Neural cell (in vitro differentiated cells): ENCODE measurements at regions not wholly inside any gene's neighbourhood (a gene's known extent, or its start where the extent isn't known, plus 50 kb on each side); places are given as distances from the start of the nearest gene placed in this dataset.

ENCODE experiments used
- H2AFZ ChIP-seq: fragments of 200-600, 300-800 bp; sonication (generic), shearing (Covaris generic); 2 replicates; pipeline ENCODE4 v1.6.0; 2014; ENCODE audit warnings: low read depth, mild to moderate bottlenecking, antibody characterized with exemption, low read length, moderate library complexity
- H3F3A ChIP-seq: fragments of 200-600 bp; shearing (Covaris generic); 2 replicates; pipeline ENCODE4 v1.6.1; 2016; ENCODE audit warnings: mild to moderate bottlenecking, moderate library complexity, mixed read lengths, antibody characterized with exemption, low read length; ENCODE audit not compliant: insufficient read depth, poor library complexity, severe bottlenecking
- H3K27ac ChIP-seq: fragments of 200-600, 300-800 bp; sonication (generic), shearing (Covaris generic); 2 replicates; pipeline ENCODE4 v1.5.1; 2014; ENCODE audit warnings: mild to moderate bottlenecking, low read length, moderate library complexity
- H3K27me3 ChIP-seq: fragments of 300-800, 200-600 bp; sonication (generic), shearing (Covaris generic); 2 replicates; pipeline ENCODE4 v1.6.0; 2014; ENCODE audit warnings: mild to moderate bottlenecking, low read depth, low read length, moderate library complexity; ENCODE audit not compliant: insufficient read depth
- H3K36me3 ChIP-seq: fragments of 300-800, 200-600 bp; sonication (generic), shearing (Covaris generic); 2 replicates; pipeline ENCODE4 v1.5.1; 2014; ENCODE audit warnings: mild to moderate bottlenecking, antibody characterized with exemption, low read length, moderate library complexity; ENCODE audit not compliant: insufficient read depth
- H3K4me2 ChIP-seq: fragments of 300-800, 200-600 bp; sonication (generic), shearing (Covaris generic); 2 replicates; pipeline ENCODE4 v1.6.0; 2014; ENCODE audit warnings: mild to moderate bottlenecking, low read length
- H3K4me3 ChIP-seq: fragments of 300-800, 200-600 bp; sonication (generic), shearing (Covaris generic); 2 replicates; pipeline ENCODE4 v1.5.1; 2014; ENCODE audit warnings: mild to moderate bottlenecking, low read length, moderate library complexity
- H3K79me2 ChIP-seq: fragments of 200-600 bp; shearing (Covaris generic); replicated peaks from 2 replicates; pipeline ENCODE4 v1.6.0; 2014; ENCODE audit warnings: mild to moderate bottlenecking, low read length, moderate library complexity; ENCODE audit not compliant: insufficient read depth
- H3K9ac ChIP-seq: fragments of 300-800, 200-600 bp; sonication (generic), shearing (Covaris generic); 2 replicates; pipeline ENCODE4 v1.6.1; 2016; ENCODE audit warnings: mild to moderate bottlenecking, low read length, mixed read lengths
- H3K9me2 ChIP-seq: fragments of 200-600 bp; shearing (Covaris generic); 2 replicates; pipeline ENCODE4 v1.6.1; 2016; ENCODE audit warnings: mild to moderate bottlenecking, low read length, mixed read lengths; ENCODE audit not compliant: insufficient read depth
- H3K9me3 ChIP-seq: fragments of 200-600, 300-800 bp; sonication (generic), shearing (Covaris generic); 2 replicates; pipeline ENCODE4 v1.6.1; 2016; ENCODE audit warnings: mild to moderate bottlenecking, mixed run types, low read length, moderate library complexity, mixed read lengths
- H4K20me1 ChIP-seq: fragments of 200-600 bp; shearing (Covaris generic); 2 replicates; pipeline ENCODE4 v1.6.1; 2016; ENCODE audit warnings: mild to moderate bottlenecking, mixed run types; ENCODE audit not compliant: insufficient read depth
- CTCF ChIP-seq: fragments of 450-650 bp; IDR thresholded peaks from 2 replicates; pipeline ENCODE4 v1.5.1; 2014; ENCODE audit warnings: antibody characterized with exemption, mild to moderate bottlenecking, moderate library complexity; ENCODE audit not compliant: poor library complexity, severe bottlenecking
- EP300 ChIP-seq: fragments of 450-650 bp; conservative IDR thresholded peaks from 2 replicates; pipeline ENCODE4 v1.6.1; 2014; ENCODE audit warnings: antibody characterized with exemption, mild to moderate bottlenecking, moderate library complexity; ENCODE audit not compliant: poor library complexity, severe bottlenecking
- EZH2 ChIP-seq: fragments of 200-600, 300-800 bp; shearing (Covaris generic), sonication (generic); IDR thresholded peaks from 2 replicates; pipeline ENCODE4 v1.6.1; 2014; ENCODE audit warnings: antibody characterized with exemption, low read length, borderline replicate concordance, mild to moderate bottlenecking; ENCODE audit not compliant: insufficient read depth, poor library complexity, severe bottlenecking
- MXI1 ChIP-seq: fragments of 450-650 bp; conservative IDR thresholded peaks from 2 replicates; pipeline ENCODE4 v1.6.1; 2014; ENCODE audit warnings: antibody characterized with exemption, mild to moderate bottlenecking; ENCODE audit not compliant: poor library complexity, severe bottlenecking
- POLR2AphosphoS5 ChIP-seq: IDR thresholded peaks from 2 replicates; pipeline ENCODE4 v1.6.1; 2012
- RAD21 ChIP-seq: fragments of 450-650 bp; conservative IDR thresholded peaks from 2 replicates; pipeline ENCODE4 v1.6.1; 2014; ENCODE audit warnings: antibody characterized with exemption, mild to moderate bottlenecking, moderate library complexity
- REST ChIP-seq: IDR thresholded peaks from 2 replicates; pipeline ENCODE4 v1.6.1; 2012; ENCODE audit warnings: borderline replicate concordance
- SMC3 ChIP-seq: fragments of 450-650 bp; conservative IDR thresholded peaks from 2 replicates; pipeline ENCODE4 v1.6.1; 2014; ENCODE audit warnings: antibody characterized with exemption, mild to moderate bottlenecking, moderate library complexity; ENCODE audit not compliant: poor library complexity
- TAF1 ChIP-seq: IDR thresholded peaks from 2 replicates; pipeline ENCODE4 v1.6.1; 2012; ENCODE audit warnings: low read depth

GRCh38 chrY:19142093-19142492 is 368.6 kb upstream of the HSFY2 start:
- H3K27me3 ChIP-seq: no peaks in the 10 kb centered on the region
- H3K9me2 ChIP-seq: no peaks in the 10 kb centered on the region
- no peaks in the 10 kb centered on the region for H3F3A ChIP-seq
- no peak overlapping the region for H3K27ac ChIP-seq
- no peak overlapping the region for H3K9ac ChIP-seq
- H3K4me3 ChIP-seq: peak overlapping the region; percentile 15
- H4K20me1 ChIP-seq: no peaks in the 10 kb centered on the region
- no peaks in the 10 kb centered on the region for H3K79me2 ChIP-seq
- H3K36me3 ChIP-seq: no peaks in the 10 kb centered on the region
- H3K4me2 ChIP-seq: no peak overlapping the region
- H2AFZ ChIP-seq: no peak overlapping the region
- no peak for TF ChIP-seq REST
- no peak for TF ChIP-seq POLR2AphosphoS5
- no peak for TF ChIP-seq CTCF
- no peak for TF ChIP-seq RAD21
- no peak for TF ChIP-seq MXI1
- TF ChIP-seq EZH2: no peak
- peak; percentile 22 for TF ChIP-seq EP300
- no peak for TF ChIP-seq SMC3
- no peaks in the 10 kb centered on the region for H3K9me3 ChIP-seq

- Histone ChIP-seq H3K27me3 (no peaks in the 10 kb centered on the region), H3F3A (no peaks in the 10 kb centered on the region), H2AFZ (no peak overlapping the region), H3K4me3 (no peak overlapping the region), H4K20me1 (no peaks in the 10 kb centered on the region), H3K4me2 (no peak overlapping the region), H3K9me2 (no peaks in the 10 kb centered on the region), H3K9me3 (no peaks in the 10 kb centered on the region), H3K27ac (no peak overlapping the region), H3K36me3 (no peaks in the 10 kb centered on the region), H3K9ac (no peak overlapping the region), H3K79me2 (no peaks in the 10 kb centered on the region)
- TF ChIP-seq EP300: no peak
Measured at GRCh38 chrY:19140285-19140920, 366.9 kb upstream of the HSFY2 start.

- no peaks in the 10 kb centered on the region for H4K20me1 ChIP-seq
- H3K27me3 ChIP-seq: no peaks in the 10 kb centered on the region
- no peak overlapping the region for H3K9ac ChIP-seq
- H3F3A ChIP-seq: no peaks in the 10 kb centered on the region
- TF ChIP-seq POLR2AphosphoS5: no peak
- no peak for TF ChIP-seq EP300
- TF ChIP-seq EZH2: no peak
- no peak for TF ChIP-seq REST
- no peak for TF ChIP-seq RAD21
- no peak for TF ChIP-seq CTCF
- TF ChIP-seq MXI1: no peak
- no peak for TF ChIP-seq TAF1
- no peak for TF ChIP-seq SMC3
- no peak overlapping the region for H3K4me3 ChIP-seq
- no peaks in the 10 kb centered on the region for H3K79me2 ChIP-seq
- no peak overlapping the region for H3K27ac ChIP-seq
- no peaks in the 10 kb centered on the region for H3K36me3 ChIP-seq
- H2AFZ ChIP-seq: no peak overlapping the region
- H3K4me2 ChIP-seq: no peak overlapping the region
- no peaks in the 10 kb centered on the region for H3K9me2 ChIP-seq
- no peaks in the 10 kb centered on the region for H3K9me3 ChIP-seq
Measured at GRCh38 chrY:19134426-19134825, 360.9 kb upstream of the HSFY2 start.
